Transverse colon (tissue), 4 donors: ENCODE measurements at regions not wholly inside any gene's neighbourhood (a gene's known extent, or its start where the extent isn't known, plus 50 kb on each side); places are given as distances from the start of the nearest gene placed in this dataset.

Experiments used
- DNase-seq: peaks from one replicate; pipeline ENCODE4 v3.0.0-alpha.2; 2019
- H3K27ac ChIP-seq, 4 donors: fragments of 200-600 bp; sonication (generic); 2 replicates each; pipeline ENCODE4 v1.5.1; 2016 to 2018; ENCODE audit warnings: inconsistent platforms in 4 of 4
- H3K27me3 ChIP-seq: fragments of 200-600 bp; sonication (generic); 2 replicates; pipeline ENCODE4 v1.5.1; 2017; ENCODE audit warnings: inconsistent platforms
- H3K36me3 ChIP-seq, 4 donors: fragments of 200-600 bp; sonication (generic); 2 replicates each; pipeline ENCODE4 v1.5.1; 2017 to 2019; ENCODE audit warnings: inconsistent platforms in 4 of 4
- H3K4me1 ChIP-seq, 4 donors: fragments of 200-600 bp; sonication (generic); 2 replicates each; pipeline ENCODE4 v1.5.1; 2017 to 2020; ENCODE audit warnings: inconsistent platforms in 4 of 4
- H3K4me3 ChIP-seq, 4 donors: fragments of 200-600 bp; sonication (generic); 1 replicate in 1 of 4; 2 replicates in 3 of 4; pipeline versions ENCODE4 v1.5.1 to v1.6.1; 2017 to 2019; ENCODE audit warnings: inconsistent platforms in 4 of 4
- H3K9me3 ChIP-seq, 2 donors: fragments of 200-600 bp; sonication (generic); 2 replicates each; pipeline ENCODE4 v1.5.1; 2017 to 2019; ENCODE audit warnings: inconsistent platforms in 2 of 2
- CTCF ChIP-seq, 5 experiments: fragments of 200-600 bp in 3 of 5; fragments of 450-650 bp in 2 of 5; sonication (generic) in 3 of 5; IDR thresholded peaks; 1 replicate in 2 of 5; 2 replicates in 3 of 5; pipeline ENCODE4 v1.5.1; 2016 to 2017; ENCODE audit warnings: antibody characterized with exemption in 5 of 5, inconsistent platforms in 3 of 5, mild to moderate bottlenecking in 2 of 5, moderate library complexity in 1 of 5
- EP300 ChIP-seq: sonication (generic); formaldehyde crosslinking; IDR thresholded peaks from one replicate; pipeline ENCODE4 v1.6.1; 2017; ENCODE audit warnings: antibody characterized with exemption, low read depth
- POLR2A ChIP-seq: fragments of 450-650 bp; IDR thresholded peaks from one replicate; pipeline ENCODE4 v1.6.1; 2016; ENCODE audit warnings: antibody characterized with exemption, mild to moderate bottlenecking, moderate library complexity
- POLR2AphosphoS5 ChIP-seq, 3 donors: sonication (generic); formaldehyde crosslinking; IDR thresholded peaks; one replicate each; pipeline ENCODE4 v1.6.1; 2016; ENCODE audit warnings: antibody characterized with exemption in 3 of 3
- WGBS, 2 donors: methylation state at CpG; one replicate each; pipeline ENCODE4 v1.1.5; 2018; ENCODE audit warnings: low coverage in 1 of 2; 5-methylcytosine and 5-hydroxymethylcytosine counted together
- in situ Hi-C, 4 donors: fragments of 200-750 bp; cut with MboI; loops; one replicate each; pipeline versions ENCODE4 v1.15.0 to v1.15.1; 2017; ENCODE audit warnings: low sequenced_read_pairs in 3 of 4, low pct_ligation_motif_present in 1 of 4, low pct_unique_long_range_greater_than_20kb in 1 of 4
- intact Hi-C: fragments of 100-400 bp; cut with DNase I; formaldehyde crosslinking; loops from one replicate; pipeline ENCODE4 v1.15.1; 2023; ENCODE audit warnings: low total_unique reads

GRCh38 chr7:91628742-91629141 lies 251.8 kb downstream of the MTERF1 start:
- Histone ChIP-seq H3K27ac (no peak overlapping the region), H3K36me3 (no peaks in the 10 kb centered on the region), H3K4me3 (no peak overlapping the region), H3K4me1 (no peaks in the 10 kb centered on the region), H3K27me3 (no peaks in the 10 kb centered on the region), H3K9me3 (no peaks in the 10 kb centered on the region)
- no peak for TF ChIP-seq EP300
- TF ChIP-seq CTCF (IDR thresholded peaks at IDR 0.05) = no peak
- TF ChIP-seq POLR2AphosphoS5 (IDR thresholded peaks at IDR 0.05) = no peak
- TF ChIP-seq POLR2A = no peak
- DNase-seq = no peak
- intact Hi-C loops = no loop called here
- 59% methylated on average over 5 of the region's 5 CpGs for WGBS, 2 donors
- in situ Hi-C loops = loop anchor here in 1 of 4 donors (25.0 kb wide), 1 partner anchor 541 kb away; no protein-coding TSS in a partner anchor

GRCh38 chr7:91630581-91631380 lies 249.7 kb downstream of the MTERF1 start:
- no peak for DNase-seq
- in situ Hi-C loops = loop anchor here in 1 of 4 donors (25.0 kb wide), 1 partner anchor 543 kb away; no protein-coding TSS in a partner anchor
- Histone ChIP-seq H3K4me3 (no peak overlapping the region), H3K4me1 (peaks cover 0 to 4% (median 0%) of the 10 kb centered on the region in 4 donors), H3K9me3 (no peaks in the 10 kb centered on the region), H3K36me3 (no peaks in the 10 kb centered on the region), H3K27ac (no peak overlapping the region), H3K27me3 (no peaks in the 10 kb centered on the region)
- intact Hi-C loops = no loop called here
- no peak for TF ChIP-seq EP300
- TF ChIP-seq POLR2A = no peak
- no peak for TF ChIP-seq POLR2AphosphoS5 (IDR thresholded peaks at IDR 0.05)
- TF ChIP-seq CTCF (IDR thresholded peaks at IDR 0.05) = no peak
- WGBS, 2 donors = 78 to 95% methylated on average over 1 of the region's 1 CpG

- no peak overlapping the region for H3K27ac ChIP-seq
- WGBS, 2 donors = 56 to 86% methylated on average over 2 to 3 of the region's 3 CpGs
- no peaks in the 10 kb centered on the region for H3K27me3 ChIP-seq
- no peak overlapping the region for H3K4me3 ChIP-seq
- H3K4me1 ChIP-seq = peaks cover 0 to 4% (median 0%) of the 10 kb centered on the region in 4 donors
- TF ChIP-seq CTCF (IDR thresholded peaks at IDR 0.05) = no peak
- intact Hi-C loops = no loop called here
- in situ Hi-C loops = loop anchor here in 1 of 4 donors (25.0 kb wide), 1 partner anchor 545 kb away; no protein-coding TSS in a partner anchor
- H3K36me3 ChIP-seq = no peaks in the 10 kb centered on the region
- H3K9me3 ChIP-seq = no peaks in the 10 kb centered on the region
- no peak for DNase-seq
Observed at GRCh38 chr7:91632234-91632940, 248.1 kb downstream of the MTERF1 start.

GRCh38 chr7:91633013-91633441 lies 247.5 kb downstream of the MTERF1 start:
- TF ChIP-seq POLR2AphosphoS5 (IDR thresholded peaks at IDR 0.05) = no peak
- no peak for TF ChIP-seq CTCF (IDR thresholded peaks at IDR 0.05)
- TF ChIP-seq POLR2A = no peak
- no peak for TF ChIP-seq EP300
- Histone ChIP-seq H3K27ac (no peak overlapping the region), H3K4me3 (no peak overlapping the region), H3K27me3 (no peaks in the 10 kb centered on the region), H3K4me1 (peaks cover 0 to 4% (median 0%) of the 10 kb centered on the region in 4 donors), H3K36me3 (no peaks in the 10 kb centered on the region), H3K9me3 (no peaks in the 10 kb centered on the region)
- intact Hi-C loops = no loop called here
- in situ Hi-C loops = loop anchor here in 1 of 4 donors (25.0 kb wide), 1 partner anchor 546 kb away; no protein-coding TSS in a partner anchor
- WGBS, 2 donors = 88 to 100% methylated on average over 2 to 8 of the region's 8 CpGs
- no peak for DNase-seq
